HepG2 (cell line): ENCODE measurements at regions not wholly inside any gene's neighbourhood (a gene's known extent, or its start where the extent isn't known, plus 50 kb on each side); places are given as distances from the start of the nearest gene placed in this dataset.

Experiments
- ATAC-seq: fragments of 200-7000 bp; cut with Tn5 transposase; 3 replicates; pipeline ENCODE4 v1.9.1; 2020; ENCODE audit warnings: mild to moderate bottlenecking, moderate library complexity
- BruUV-seq: library from RNA; stranded (reverse); fragments of 400-500 nt; replicated peaks from 2 replicates; lab custom pipeline; 2021; lab: Mats Ljungman, UMichigan
- CTCF ChIA-PET: fragments of 300-600 bp; formaldehyde crosslinking; extraction: SDS; loops from one replicate; lab custom pipeline; 2021; ENCODE audit warnings: low total read pairs, inconsistent platforms, low intra/inter-chr PET ratio; lab: Yijun Ruan, JAX
- POLR2A ChIA-PET: fragments of 350-600 bp; sonication (Branson Sonifier 250); formaldehyde crosslinking; loops from one replicate; lab custom pipeline; 2020; ENCODE audit warnings: antibody characterized with exemption, inconsistent platforms; lab: Yijun Ruan, JAX
- DNase-seq: peaks from one replicate; pipeline ENCODE4 v3.0.0-alpha.2; 2015; ENCODE audit warnings: low spot score
- FAIRE-seq: peaks from 3 replicates; lab custom pipeline; 2011; peaks lifted over from hg19 to GRCh38; lab: Jason Lieb, UNC
- H2AFZ ChIP-seq: one replicate; pipeline ENCODE4 v1.6.1; 2011; ENCODE audit warnings: low read length, inconsistent platforms
- H3K27ac ChIP-seq: fragments of 300-600 bp; 3 replicates; pipeline ENCODE4 v1.8.0; 2011; ENCODE audit warnings: mixed run types, mild to moderate bottlenecking, mixed read lengths, low read length, inconsistent platforms; ENCODE audit not compliant: insufficient read depth; ENCODE audit errors: extremely low read length
- H3K27me3 ChIP-seq, 2 experiments: fragments of 200-600 bp in 1 of 2; 2 replicates in 1 of 2; 3 replicates in 1 of 2; pipeline versions ENCODE4 v1.6.0 to v1.8.0; 2011; ENCODE audit warnings: low read length in 2 of 2, mild to moderate bottlenecking in 2 of 2, moderate library complexity in 2 of 2, inconsistent platforms in 1 of 2; ENCODE audit not compliant: insufficient read depth in 2 of 2, control insufficient read depth in 1 of 2
- H3K36me3 ChIP-seq, 2 experiments: fragments of 200-600 bp in 1 of 2; replicated peaks in 1 of 2; 2 replicates in 1 of 2; 3 replicates in 1 of 2; pipeline versions ENCODE4 v1.5.1 to v1.8.0; 2011; ENCODE audit warnings: low read length in 2 of 2, inconsistent platforms in 1 of 2; ENCODE audit not compliant: insufficient read depth in 2 of 2, control insufficient read depth in 1 of 2
- H3K4me1 ChIP-seq: 2 replicates; pipeline ENCODE4 v1.5.1; 2012; ENCODE audit warnings: low read length, inconsistent platforms; ENCODE audit not compliant: insufficient read depth
- H3K4me2 ChIP-seq: 2 replicates; pipeline ENCODE4 v1.6.0; 2011; ENCODE audit warnings: low read depth, low read length, inconsistent platforms
- H3K4me3 ChIP-seq, 3 experiments: fragments of 200-600 bp in 1 of 3; sonication (generic), shearing (Covaris generic) in 1 of 3; replicated peaks in 1 of 3; 2 replicates each; pipeline ENCODE4 v1.5.1; 2011 to 2016; ENCODE audit warnings: low read length in 3 of 3, inconsistent platforms in 2 of 3, low read depth in 2 of 3, mild to moderate bottlenecking in 2 of 3, control low read depth in 1 of 3, mixed read lengths in 1 of 3; ENCODE audit not compliant: insufficient read depth in 1 of 3
- H3K79me2 ChIP-seq: one replicate; pipeline ENCODE4 v1.6.1; 2011; ENCODE audit warnings: low read length, inconsistent platforms; ENCODE audit not compliant: insufficient read depth
- H3K9ac ChIP-seq: 2 replicates; pipeline ENCODE4 v1.6.0; 2011; ENCODE audit warnings: mild to moderate bottlenecking, low read depth, low read length, inconsistent platforms; ENCODE audit not compliant: insufficient read depth
- H3K9me3 ChIP-seq: 2 replicates; pipeline ENCODE4 v1.5.1; 2012; ENCODE audit warnings: mild to moderate bottlenecking, low read length
- H4K20me1 ChIP-seq: 2 replicates; pipeline ENCODE4 v1.6.0; 2011; ENCODE audit warnings: inconsistent platforms, mild to moderate bottlenecking, low read length, moderate library complexity; ENCODE audit not compliant: insufficient read depth
- IRF9 ChIP-seq: sonication (generic); formaldehyde crosslinking; IDR thresholded peaks from 2 replicates; pipeline ENCODE4 v1.8.0; 2022; ENCODE audit warnings: missing genetic modification reagents, mild to moderate bottlenecking, borderline replicate concordance
- JUNB ChIP-seq: sonication (generic); formaldehyde crosslinking; IDR thresholded peaks from 2 replicates; pipeline ENCODE4 v1.8.0; 2022; ENCODE audit warnings: missing genetic modification reagents, mild to moderate bottlenecking, borderline replicate concordance
- NFRKB ChIP-seq: fragments of 450-650 bp; IDR thresholded peaks from 2 replicates; pipeline ENCODE4 v1.6.1; 2017
- PRDM15 ChIP-seq: sonication (generic); formaldehyde crosslinking; IDR thresholded peaks from 2 replicates; pipeline ENCODE4 v1.4.0; 2020; ENCODE audit warnings: missing genetic modification reagents
- TSC22D2 ChIP-seq: sonication (generic); formaldehyde crosslinking; IDR thresholded peaks from 2 replicates; pipeline ENCODE4 v1.5.1; 2020; ENCODE audit warnings: missing genetic modification reagents, mild to moderate bottlenecking, borderline replicate concordance
- ZFP37 ChIP-seq: sonication (generic); formaldehyde crosslinking; IDR thresholded peaks from 2 replicates; pipeline ENCODE4 v1.4.0; 2020; ENCODE audit warnings: missing genetic modification reagents, borderline replicate concordance
- ZMYM4 ChIP-seq: sonication (generic); formaldehyde crosslinking; IDR thresholded peaks from 2 replicates; pipeline ENCODE4 v1.8.1; 2023; ENCODE audit warnings: mild to moderate bottlenecking, missing genetic modification reagents
- ZNF143 ChIP-seq: sonication (generic); formaldehyde crosslinking; IDR thresholded peaks from 2 replicates; pipeline ENCODE4 v1.4.0; 2020; ENCODE audit warnings: missing genetic modification reagents
- ZNF784 ChIP-seq: sonication (generic); formaldehyde crosslinking; IDR thresholded peaks from 2 replicates; pipeline ENCODE4 v1.5.1; 2020; ENCODE audit warnings: missing genetic modification reagents, mild to moderate bottlenecking, borderline replicate concordance
- ZSCAN21 ChIP-seq: sonication (generic); formaldehyde crosslinking; IDR thresholded peaks from 2 replicates; pipeline ENCODE4 v1.8.0; 2022; ENCODE audit warnings: mild to moderate bottlenecking, missing genetic modification reagents, moderate library complexity, borderline replicate concordance
- in situ Hi-C: cut with HindIII; loops from 2 replicates; pipeline ENCODE4 v1.10.0; 2017; ENCODE audit warnings: low pct_unique_long_range_greater_than_20kb; ENCODE audit not compliant: extremely low pct_ligation_motif_present
- intact Hi-C: fragments of 100-400 bp; cut with micrococcal nuclease; formaldehyde crosslinking; loops from one replicate; pipeline ENCODE4 v1.10.0; 2022; ENCODE audit not compliant: unreplicated experiment

- TF ChIP-seq JUNB (CRISPR knock-in tag), result no peak
- TF ChIP-seq ZFP37, result no peak
- TF ChIP-seq ZMYM4 (CRISPR knock-in tag), result no peak
- no peak for TF ChIP-seq TSC22D2 (CRISPR knock-in tag)
These were observed 218.0 kb upstream of the ADRA1B start (continued) for GRCh38 chr5:159698322-159698721.

- no peak for ATAC-seq
These were observed 216.3 kb upstream of the ADRA1B start for GRCh38 chr5:159700016-159700415.

More at GRCh38 chr5:159700016-159700415, 216.3 kb upstream of the ADRA1B start:
- Histone ChIP-seq H3K4me3 (no peak overlapping the region), H2AFZ (no peak overlapping the region), H3K79me2 (no peaks in the 10 kb centered on the region), H3K9ac (no peak overlapping the region), H3K27me3 (no peaks in the 10 kb centered on the region), H3K4me2 (no peak overlapping the region), H3K36me3 (no peaks in the 10 kb centered on the region), H3K4me1 (no peaks in the 10 kb centered on the region), H4K20me1 (no peaks in the 10 kb centered on the region), H3K9me3 (no peaks in the 10 kb centered on the region), H3K27ac (no peak overlapping the region)
- POLR2A ChIA-PET, result no interaction called here
- no TSS peak for BruUV-seq
- CTCF ChIA-PET, result no interaction called here
- no peak for FAIRE-seq
- in situ Hi-C loops (no loop called here), intact Hi-C loops (no loop called here)
- no peak for DNase-seq
- no peak for TF ChIP-seq PRDM15 (CRISPR knock-in tag)
- no peak for TF ChIP-seq ZNF143 (CRISPR knock-in tag)
- no peak for TF ChIP-seq ZNF784 (CRISPR knock-in tag)
- TF ChIP-seq NFRKB, result no peak
- TF ChIP-seq ZSCAN21 (CRISPR knock-in tag), result no peak
- no peak for TF ChIP-seq IRF9 (CRISPR knock-in tag)
